GM23338 (cell line): ENCODE measurements at regions not wholly inside any gene's neighbourhood (a gene's known extent, or its start where the extent isn't known, plus 50 kb on each side); places are given as distances from the start of the nearest gene placed in this dataset.

Experiments used
- ATAC-seq: fragments of 200-7000 bp; cut with Tn5 transposase; 3 replicates; pipeline ENCODE4 v1.9.1; 2020
- DNase-seq: peaks from one replicate; pipeline ENCODE4 v3.0.0-alpha.2; 2015; ENCODE audit warnings: low spot score
- H2AFZ ChIP-seq: fragments of 200-600 bp; sonication (generic); 2 replicates; pipeline ENCODE4 v1.8.0; 2016; ENCODE audit warnings: antibody characterized with exemption, mild to moderate bottlenecking, moderate library complexity
- H3F3A ChIP-seq: fragments of 200-600 bp; sonication (generic); replicated peaks from 2 replicates; pipeline ENCODE4 v1.8.0; 2017; ENCODE audit warnings: antibody characterized with exemption, mixed run types, low read depth
- H3K27ac ChIP-seq: fragments of 200-600 bp; sonication (generic); 2 replicates; pipeline ENCODE4 v1.6.1; 2016; ENCODE audit warnings: low read depth
- H3K27me3 ChIP-seq: fragments of 200-600 bp; sonication (generic); 2 replicates; pipeline ENCODE4 v1.8.0; 2016; ENCODE audit warnings: mild to moderate bottlenecking, mixed run types, moderate library complexity; ENCODE audit not compliant: insufficient read depth
- H3K36me3 ChIP-seq: fragments of 200-600 bp; sonication (generic); 2 replicates; pipeline ENCODE4 v1.8.0; 2016; ENCODE audit warnings: mild to moderate bottlenecking; ENCODE audit not compliant: insufficient read depth
- H3K4me1 ChIP-seq: fragments of 200-600 bp; sonication (generic); 2 replicates; pipeline ENCODE4 v1.8.0; 2016; ENCODE audit warnings: mild to moderate bottlenecking, moderate library complexity; ENCODE audit not compliant: insufficient read depth
- H3K4me2 ChIP-seq: fragments of 200-600 bp; sonication (generic); 2 replicates; pipeline ENCODE4 v1.7.1; 2017; ENCODE audit warnings: mixed run types
- H3K4me3 ChIP-seq: fragments of 200-600 bp; sonication (generic); 2 replicates; pipeline ENCODE4 v1.6.1; 2016; ENCODE audit warnings: mixed run types
- H3K79me2 ChIP-seq: fragments of 200-600 bp; sonication (generic); replicated peaks from 2 replicates; pipeline ENCODE4 v1.8.0; 2017; ENCODE audit warnings: mild to moderate bottlenecking; ENCODE audit not compliant: insufficient read depth
- H3K9me2 ChIP-seq: fragments of 200-600 bp; sonication (generic); 2 replicates; pipeline ENCODE4 v1.8.0; 2017; ENCODE audit not compliant: insufficient read depth
- H4K20me1 ChIP-seq: fragments of 200-600 bp; sonication (generic); replicated peaks from 2 replicates; pipeline ENCODE4 v1.8.0; 2017; ENCODE audit warnings: mild to moderate bottlenecking; ENCODE audit not compliant: insufficient read depth
- H3K27ac Mint-ChIP-seq: 2 replicates; pipeline ENCODE4 v1.8.0; 2020; ENCODE audit warnings: inconsistent platforms, mild to moderate bottlenecking, moderate library complexity, mixed read lengths
- H3K27me3 Mint-ChIP-seq: 3 replicates; pipeline ENCODE4 v1.8.0; 2022; ENCODE audit warnings: low read depth, mild to moderate bottlenecking, moderate library complexity, mixed read lengths, inconsistent platforms; ENCODE audit not compliant: insufficient read depth, poor library complexity
- H3K36me3 Mint-ChIP-seq: 3 replicates; pipeline ENCODE4 v1.8.0; 2021; ENCODE audit warnings: low read depth, mild to moderate bottlenecking, inconsistent platforms, moderate library complexity, mixed read lengths
- H3K4me1 Mint-ChIP-seq: 3 replicates; pipeline ENCODE4 v1.8.0; 2020; ENCODE audit warnings: mild to moderate bottlenecking, inconsistent platforms, mixed read lengths
- H3K4me3 Mint-ChIP-seq: 3 replicates; pipeline ENCODE4 v1.8.0; 2021; ENCODE audit warnings: moderate library complexity, mild to moderate bottlenecking, inconsistent platforms, mixed read lengths
- H3K9me3 Mint-ChIP-seq: 3 replicates; pipeline ENCODE4 v1.8.0; 2020; ENCODE audit warnings: moderate library complexity, mild to moderate bottlenecking, inconsistent platforms, mixed read lengths
- EZH2phosphoT487 ChIP-seq: fragments of 200-600 bp; sonication (generic); IDR thresholded peaks from one replicate; pipeline ENCODE4 v1.8.1; 2018; ENCODE audit warnings: antibody characterized with exemption; ENCODE audit not compliant: unreplicated experiment
- JUNB ChIP-seq: IDR thresholded peaks from one replicate; pipeline ENCODE4 v1.6.1; 2016; ENCODE audit warnings: antibody characterized with exemption; ENCODE audit not compliant: unreplicated experiment
- STAT1 ChIP-seq: IDR thresholded peaks from one replicate; pipeline ENCODE4 v1.6.1; 2016; ENCODE audit warnings: antibody characterized with exemption; ENCODE audit not compliant: unreplicated experiment
- ZNF114 ChIP-seq: fragments of 250-450 bp; sonication (Bioruptor Pico); IDR thresholded peaks from 2 replicates; pipeline ENCODE4 v1.5.0; 2020; ENCODE audit warnings: mild to moderate bottlenecking, moderate library complexity
- ZNF331 ChIP-seq: fragments of 250-450 bp; sonication (Bioruptor Pico); IDR thresholded peaks from 2 replicates; pipeline ENCODE4 v1.5.0; 2020; ENCODE audit warnings: low read depth, mild to moderate bottlenecking, moderate library complexity
- TF ChIP-seq, protein P1 (sequence below): IDR thresholded peaks from one replicate; pipeline ENCODE4 v1.6.1; 2018; ENCODE audit warnings: antibody characterized with exemption; ENCODE audit not compliant: unreplicated experiment
- TF ChIP-seq, protein P2 (sequence below): fragments of 250-450 bp; sonication (Bioruptor Pico); IDR thresholded peaks from 2 replicates; pipeline ENCODE4 v1.5.0; 2020; ENCODE audit warnings: mild to moderate bottlenecking, moderate library complexity

DNA sequence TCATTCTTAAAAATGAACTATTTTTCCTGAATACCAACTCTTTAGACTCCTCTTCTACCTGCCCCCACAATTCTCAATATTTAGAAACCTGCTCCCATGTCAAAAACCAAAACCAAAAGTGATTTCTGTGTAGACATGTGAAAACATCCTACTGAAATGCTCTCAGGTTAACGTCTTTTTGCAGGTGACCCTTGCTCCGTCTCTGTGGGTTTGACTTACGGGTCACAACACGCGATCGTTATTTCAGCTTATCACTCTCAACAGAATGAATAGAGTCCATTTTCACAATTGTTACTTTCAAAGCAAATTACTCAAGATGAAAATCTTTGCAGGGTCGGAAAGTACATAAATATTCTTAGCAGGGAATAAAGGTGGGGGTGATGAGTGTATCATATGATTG is 456.3 kb upstream of the SGCD start:
- no peak overlapping the region for H3K4me3 ChIP-seq
- ATAC-seq (no peak), DNase-seq (no peak)
- H3K79me2 ChIP-seq: no peaks in the 10 kb centered on the region
- H4K20me1 ChIP-seq: no peaks in the 10 kb centered on the region
- H3K27me3 ChIP-seq: no peaks in the 10 kb centered on the region
- no peak overlapping the region for H3K4me2 ChIP-seq
- H3K36me3 Mint-ChIP-seq: no peaks in the 10 kb centered on the region
- H3K27me3 Mint-ChIP-seq: no peaks in the 10 kb centered on the region
- no peak for TF ChIP-seq EZH2phosphoT487
- TF ChIP-seq ZNF114: no peak
- TF ChIP-seq, protein P1, sequence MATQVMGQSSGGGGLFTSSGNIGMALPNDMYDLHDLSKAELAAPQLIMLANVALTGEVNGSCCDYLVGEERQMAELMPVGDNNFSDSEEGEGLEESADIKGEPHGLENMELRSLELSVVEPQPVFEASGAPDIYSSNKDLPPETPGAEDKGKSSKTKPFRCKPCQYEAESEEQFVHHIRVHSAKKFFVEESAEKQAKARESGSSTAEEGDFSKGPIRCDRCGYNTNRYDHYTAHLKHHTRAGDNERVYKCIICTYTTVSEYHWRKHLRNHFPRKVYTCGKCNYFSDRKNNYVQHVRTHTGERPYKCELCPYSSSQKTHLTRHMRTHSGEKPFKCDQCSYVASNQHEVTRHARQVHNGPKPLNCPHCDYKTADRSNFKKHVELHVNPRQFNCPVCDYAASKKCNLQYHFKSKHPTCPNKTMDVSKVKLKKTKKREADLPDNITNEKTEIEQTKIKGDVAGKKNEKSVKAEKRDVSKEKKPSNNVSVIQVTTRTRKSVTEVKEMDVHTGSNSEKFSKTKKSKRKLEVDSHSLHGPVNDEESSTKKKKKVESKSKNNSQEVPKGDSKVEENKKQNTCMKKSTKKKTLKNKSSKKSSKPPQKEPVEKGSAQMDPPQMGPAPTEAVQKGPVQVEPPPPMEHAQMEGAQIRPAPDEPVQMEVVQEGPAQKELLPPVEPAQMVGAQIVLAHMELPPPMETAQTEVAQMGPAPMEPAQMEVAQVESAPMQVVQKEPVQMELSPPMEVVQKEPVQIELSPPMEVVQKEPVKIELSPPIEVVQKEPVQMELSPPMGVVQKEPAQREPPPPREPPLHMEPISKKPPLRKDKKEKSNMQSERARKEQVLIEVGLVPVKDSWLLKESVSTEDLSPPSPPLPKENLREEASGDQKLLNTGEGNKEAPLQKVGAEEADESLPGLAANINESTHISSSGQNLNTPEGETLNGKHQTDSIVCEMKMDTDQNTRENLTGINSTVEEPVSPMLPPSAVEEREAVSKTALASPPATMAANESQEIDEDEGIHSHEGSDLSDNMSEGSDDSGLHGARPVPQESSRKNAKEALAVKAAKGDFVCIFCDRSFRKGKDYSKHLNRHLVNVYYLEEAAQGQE: no peak
- TF ChIP-seq, protein P2, sequence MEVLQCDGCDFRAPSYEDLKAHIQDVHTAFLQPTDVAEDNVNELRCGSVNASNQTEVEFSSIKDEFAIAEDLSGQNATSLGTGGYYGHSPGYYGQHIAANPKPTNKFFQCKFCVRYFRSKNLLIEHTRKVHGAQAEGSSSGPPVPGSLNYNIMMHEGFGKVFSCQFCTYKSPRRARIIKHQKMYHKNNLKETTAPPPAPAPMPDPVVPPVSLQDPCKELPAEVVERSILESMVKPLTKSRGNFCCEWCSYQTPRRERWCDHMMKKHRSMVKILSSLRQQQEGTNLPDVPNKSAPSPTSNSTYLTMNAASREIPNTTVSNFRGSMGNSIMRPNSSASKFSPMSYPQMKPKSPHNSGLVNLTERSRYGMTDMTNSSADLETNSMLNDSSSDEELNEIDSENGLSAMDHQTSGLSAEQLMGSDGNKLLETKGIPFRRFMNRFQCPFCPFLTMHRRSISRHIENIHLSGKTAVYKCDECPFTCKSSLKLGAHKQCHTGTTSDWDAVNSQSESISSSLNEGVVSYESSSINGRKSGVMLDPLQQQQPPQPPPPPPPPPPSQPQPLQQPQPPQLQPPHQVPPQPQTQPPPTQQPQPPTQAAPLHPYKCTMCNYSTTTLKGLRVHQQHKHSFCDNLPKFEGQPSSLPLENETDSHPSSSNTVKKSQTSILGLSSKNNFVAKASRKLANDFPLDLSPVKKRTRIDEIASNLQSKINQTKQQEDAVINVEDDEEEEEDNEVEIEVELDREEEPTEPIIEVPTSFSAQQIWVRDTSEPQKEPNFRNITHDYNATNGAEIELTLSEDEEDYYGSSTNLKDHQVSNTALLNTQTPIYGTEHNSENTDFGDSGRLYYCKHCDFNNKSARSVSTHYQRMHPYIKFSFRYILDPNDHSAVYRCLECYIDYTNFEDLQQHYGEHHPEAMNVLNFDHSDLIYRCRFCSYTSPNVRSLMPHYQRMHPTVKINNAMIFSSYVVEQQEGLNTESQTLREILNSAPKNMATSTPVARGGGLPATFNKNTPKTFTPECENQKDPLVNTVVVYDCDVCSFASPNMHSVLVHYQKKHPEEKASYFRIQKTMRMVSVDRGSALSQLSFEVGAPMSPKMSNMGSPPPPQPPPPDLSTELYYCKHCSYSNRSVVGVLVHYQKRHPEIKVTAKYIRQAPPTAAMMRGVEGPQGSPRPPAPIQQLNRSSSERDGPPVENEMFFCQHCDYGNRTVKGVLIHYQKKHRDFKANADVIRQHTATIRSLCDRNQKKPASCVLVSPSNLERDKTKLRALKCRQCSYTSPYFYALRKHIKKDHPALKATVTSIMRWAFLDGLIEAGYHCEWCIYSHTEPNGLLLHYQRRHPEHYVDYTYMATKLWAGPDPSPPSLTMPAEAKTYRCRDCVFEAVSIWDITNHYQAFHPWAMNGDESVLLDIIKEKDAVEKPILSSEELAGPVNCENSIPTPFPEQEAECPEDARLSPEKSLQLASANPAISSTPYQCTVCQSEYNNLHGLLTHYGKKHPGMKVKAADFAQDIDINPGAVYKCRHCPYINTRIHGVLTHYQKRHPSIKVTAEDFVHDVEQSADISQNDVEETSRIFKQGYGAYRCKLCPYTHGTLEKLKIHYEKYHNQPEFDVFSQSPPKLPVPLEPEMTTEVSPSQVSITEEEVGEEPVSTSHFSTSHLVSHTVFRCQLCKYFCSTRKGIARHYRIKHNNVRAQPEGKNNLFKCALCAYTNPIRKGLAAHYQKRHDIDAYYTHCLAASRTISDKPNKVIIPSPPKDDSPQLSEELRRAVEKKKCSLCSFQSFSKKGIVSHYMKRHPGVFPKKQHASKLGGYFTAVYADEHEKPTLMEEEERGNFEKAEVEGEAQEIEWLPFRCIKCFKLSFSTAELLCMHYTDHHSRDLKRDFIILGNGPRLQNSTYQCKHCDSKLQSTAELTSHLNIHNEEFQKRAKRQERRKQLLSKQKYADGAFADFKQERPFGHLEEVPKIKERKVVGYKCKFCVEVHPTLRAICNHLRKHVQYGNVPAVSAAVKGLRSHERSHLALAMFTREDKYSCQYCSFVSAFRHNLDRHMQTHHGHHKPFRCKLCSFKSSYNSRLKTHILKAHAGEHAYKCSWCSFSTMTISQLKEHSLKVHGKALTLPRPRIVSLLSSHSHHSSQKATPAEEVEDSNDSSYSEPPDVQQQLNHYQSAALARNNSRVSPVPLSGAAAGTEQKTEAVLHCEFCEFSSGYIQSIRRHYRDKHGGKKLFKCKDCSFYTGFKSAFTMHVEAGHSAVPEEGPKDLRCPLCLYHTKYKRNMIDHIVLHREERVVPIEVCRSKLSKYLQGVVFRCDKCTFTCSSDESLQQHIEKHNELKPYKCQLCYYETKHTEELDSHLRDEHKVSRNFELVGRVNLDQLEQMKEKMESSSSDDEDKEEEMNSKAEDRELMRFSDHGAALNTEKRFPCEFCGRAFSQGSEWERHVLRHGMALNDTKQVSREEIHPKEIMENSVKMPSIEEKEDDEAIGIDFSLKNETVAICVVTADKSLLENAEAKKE (CRISPR knock-in tag): no peak
- TF ChIP-seq ZNF331: no peak
- no peak for TF ChIP-seq STAT1
- TF ChIP-seq JUNB: no peak
- no peaks in the 10 kb centered on the region for H3F3A ChIP-seq
- no peaks in the 10 kb centered on the region for H3K4me1 ChIP-seq
- no peak overlapping the region for H3K27ac Mint-ChIP-seq
- H3K27ac ChIP-seq: no peak overlapping the region
- H2AFZ ChIP-seq: no peak overlapping the region
- no peaks in the 10 kb centered on the region for H3K36me3 ChIP-seq
- H3K9me3 Mint-ChIP-seq: no peaks in the 10 kb centered on the region
- H3K9me2 ChIP-seq: no peaks in the 10 kb centered on the region
- no peak overlapping the region for H3K4me3 Mint-ChIP-seq
- no peaks in the 10 kb centered on the region for H3K4me1 Mint-ChIP-seq
